Spleen (tissue), 11 donors: ENCODE measurements at regions not wholly inside any gene's neighbourhood (a gene's known extent, or its start where the extent isn't known, plus 50 kb on each side); places are given as distances from the start of the nearest gene placed in this dataset.

Experiments
- DNase-seq: peaks from one replicate; pipeline ENCODE4 v3.0.0-alpha.2; 2020
- H3K27ac ChIP-seq, 8 donors: fragments of 200-600 bp; sonication (generic) in 7 of 8; 1 replicate in 4 of 8; 2 replicates in 4 of 8; pipeline versions ENCODE4 v1.5.0 to v1.8.0; 2016 to 2021; ENCODE audit warnings: inconsistent platforms in 4 of 8, mild to moderate bottlenecking in 4 of 8, moderate library complexity in 1 of 8
- H3K27me3 ChIP-seq, 7 donors: fragments of 200-600 bp; sonication (generic) in 6 of 7; replicated peaks in 1 of 7; 1 replicate in 4 of 7; 2 replicates in 3 of 7; pipeline versions ENCODE4 v1.5.0 to v1.8.0; 2016 to 2021; ENCODE audit warnings: inconsistent platforms in 3 of 7, mild to moderate bottlenecking in 1 of 7
- H3K36me3 ChIP-seq, 6 donors: fragments of 200-600 bp; sonication (generic) in 5 of 6; 1 replicate in 4 of 6; 2 replicates in 2 of 6; pipeline versions ENCODE4 v1.5.0 to v1.8.0; 2016 to 2021; ENCODE audit warnings: inconsistent platforms in 2 of 6
- H3K4me1 ChIP-seq, 6 donors: fragments of 200-600 bp; sonication (generic) in 5 of 6; 1 replicate in 3 of 6; 2 replicates in 3 of 6; pipeline versions ENCODE4 v1.5.0 to v1.8.0; 2016 to 2021; ENCODE audit warnings: inconsistent platforms in 3 of 6
- H3K4me3 ChIP-seq, 8 donors: fragments of 200-600 bp; sonication (generic) in 7 of 8; 1 replicate in 4 of 8; 2 replicates in 4 of 8; pipeline versions ENCODE4 v1.5.0 to v1.8.0; 2016 to 2021; ENCODE audit warnings: inconsistent platforms in 4 of 8, mild to moderate bottlenecking in 4 of 8, moderate library complexity in 2 of 8
- H3K9me3 ChIP-seq, 8 donors: fragments of 200-600 bp; sonication (generic) in 7 of 8; 1 replicate in 4 of 8; 2 replicates in 4 of 8; pipeline versions ENCODE4 v1.5.0 to v1.8.0; 2016 to 2021; ENCODE audit warnings: inconsistent platforms in 4 of 8
- POLR2A ChIP-seq, 3 donors: fragments of 450-650 bp; IDR thresholded peaks; one replicate each; pipeline ENCODE4 v1.5.1; 2017; ENCODE audit warnings: antibody characterized with exemption in 3 of 3, mild to moderate bottlenecking in 1 of 3
- POLR2AphosphoS5 ChIP-seq, 3 donors: sonication (generic); formaldehyde crosslinking; IDR thresholded peaks; one replicate each; pipeline ENCODE4 v1.5.1; 2017; ENCODE audit warnings: antibody characterized with exemption in 3 of 3
- WGBS, 5 donors: extraction: QIAGEN DNeasy Blood & Tissue Kit in 3 of 5; methylation state at CpG; one replicate each; pipeline versions ENCODE4 v1.1.5 to v1.1.7; 2013 to 2018; 5-methylcytosine and 5-hydroxymethylcytosine counted together
- intact Hi-C: fragments of 100-400 bp; cut with DNase I; formaldehyde crosslinking; loops from one replicate; pipeline ENCODE4 v1.15.0; 2023; ENCODE audit warnings: low total_unique reads
- TF ChIP-seq, protein P1 (sequence below), 11 experiments: fragments of 200-600 bp in 7 of 11; fragments of 450-650 bp in 4 of 11; sonication (generic) in 4 of 11; IDR thresholded peaks in 8 of 11; conservative IDR thresholded peaks in 3 of 11; 1 replicate in 7 of 11; 2 replicates in 4 of 11; pipeline versions ENCODE4 v1.4.0 to v1.8.0; 2016 to 2021; ENCODE audit warnings: antibody characterized with exemption in 11 of 11, inconsistent platforms in 4 of 11, mild to moderate bottlenecking in 1 of 11
- donor health status: healthy with polysubstance abuse.
- donor health status: DM: no; HTN: no; CAD: no; lungs with moderate emphysema.
- donor health status: DM: no; HTN: no; CAD: no.
- donor health status: Bipolar disorder and iron deficiency.
- donor health status: healthy.
- donor health status: DM: no; HTN: no; CAD: no.
- donor health status: DM: yes; HTN: yes; CAD: no.

DNA sequence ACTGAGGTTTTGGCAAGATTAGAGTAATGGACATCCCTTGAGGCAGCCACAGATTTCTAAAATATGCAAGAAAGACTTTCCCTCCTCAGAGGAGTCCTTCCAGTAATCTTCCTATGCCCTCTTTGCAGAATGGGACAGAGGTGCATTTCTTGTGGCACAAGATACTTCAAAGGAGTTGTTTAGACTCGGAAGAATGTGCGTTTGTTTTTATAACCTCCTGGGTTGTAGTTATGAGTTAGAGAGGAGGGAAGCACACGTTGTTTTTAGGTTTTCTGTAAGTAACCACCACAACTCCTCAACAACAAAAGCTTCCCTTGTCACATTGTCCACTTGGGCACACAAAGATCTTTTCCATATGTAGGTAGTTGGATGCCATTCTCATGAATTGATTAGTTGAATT, 78.1 kb upstream of the GLI3 start:
- 46 to 63% (median 56%) methylated on average over 3 of the region's 3 CpGs for WGBS, 5 donors
- Histone ChIP-seq H3K27ac (no peak overlapping the region), H3K9me3 (peaks cover 0 to 19% (median 12%) of the 10 kb centered on the region in 8 donors), H3K36me3 (no peaks in the 10 kb centered on the region), H3K4me1 (no peaks in the 10 kb centered on the region), H3K4me3 (no peak overlapping the region), H3K27me3 (no peaks in the 10 kb centered on the region)
- intact Hi-C loops: no loop called here
- DNase-seq: no peak
- TF ChIP-seq, protein P1, sequence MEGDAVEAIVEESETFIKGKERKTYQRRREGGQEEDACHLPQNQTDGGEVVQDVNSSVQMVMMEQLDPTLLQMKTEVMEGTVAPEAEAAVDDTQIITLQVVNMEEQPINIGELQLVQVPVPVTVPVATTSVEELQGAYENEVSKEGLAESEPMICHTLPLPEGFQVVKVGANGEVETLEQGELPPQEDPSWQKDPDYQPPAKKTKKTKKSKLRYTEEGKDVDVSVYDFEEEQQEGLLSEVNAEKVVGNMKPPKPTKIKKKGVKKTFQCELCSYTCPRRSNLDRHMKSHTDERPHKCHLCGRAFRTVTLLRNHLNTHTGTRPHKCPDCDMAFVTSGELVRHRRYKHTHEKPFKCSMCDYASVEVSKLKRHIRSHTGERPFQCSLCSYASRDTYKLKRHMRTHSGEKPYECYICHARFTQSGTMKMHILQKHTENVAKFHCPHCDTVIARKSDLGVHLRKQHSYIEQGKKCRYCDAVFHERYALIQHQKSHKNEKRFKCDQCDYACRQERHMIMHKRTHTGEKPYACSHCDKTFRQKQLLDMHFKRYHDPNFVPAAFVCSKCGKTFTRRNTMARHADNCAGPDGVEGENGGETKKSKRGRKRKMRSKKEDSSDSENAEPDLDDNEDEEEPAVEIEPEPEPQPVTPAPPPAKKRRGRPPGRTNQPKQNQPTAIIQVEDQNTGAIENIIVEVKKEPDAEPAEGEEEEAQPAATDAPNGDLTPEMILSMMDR (IDR thresholded peaks at IDR 0.05 in 8 of 11, conservative IDR thresholded peaks at IDR 0.05 in 3 of 11): no peak
- TF ChIP-seq POLR2AphosphoS5 (IDR thresholded peaks at IDR 0.05): no peak

DNA sequence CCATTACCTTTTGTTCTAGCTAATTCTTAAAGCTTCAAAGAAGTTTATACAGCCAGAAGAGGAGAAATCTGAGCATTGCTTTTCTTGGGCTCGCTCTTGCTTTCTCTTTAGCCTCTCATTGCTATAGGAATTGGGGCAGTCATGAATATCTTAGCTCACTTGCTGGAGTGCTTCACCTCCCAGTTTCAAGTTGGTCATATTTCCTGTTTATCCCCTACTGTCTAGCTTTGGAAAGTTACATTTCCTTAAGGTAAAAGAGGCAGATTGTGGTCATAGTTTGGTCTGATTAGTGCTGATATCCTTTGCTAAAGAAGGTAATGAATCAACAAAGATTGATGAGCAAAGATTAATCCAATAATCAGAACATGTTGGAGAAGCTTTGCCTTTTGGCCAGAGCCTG, 77.7 kb upstream of the GLI3 start:
- no peak overlapping the region for H3K27ac ChIP-seq
- peaks cover 0 to 19% (median 12%) of the 10 kb centered on the region in 8 donors for H3K9me3 ChIP-seq
- H3K27me3 ChIP-seq: no peaks in the 10 kb centered on the region
- DNase-seq: no peak
- H3K36me3 ChIP-seq: no peaks in the 10 kb centered on the region
- H3K4me3 ChIP-seq: no peak overlapping the region
- intact Hi-C loops: no loop called here
- H3K4me1 ChIP-seq: no peaks in the 10 kb centered on the region
- 75 to 84% (median 80%) methylated on average over 1 of the region's 1 CpG for WGBS, 5 donors
- TF ChIP-seq, protein P1 (IDR thresholded peaks at IDR 0.05 in 8 of 11, conservative IDR thresholded peaks at IDR 0.05 in 3 of 11): no peak
- TF ChIP-seq POLR2AphosphoS5 (IDR thresholded peaks at IDR 0.05) (no peak), POLR2A (IDR thresholded peaks at IDR 0.05) (no peak)

DNA sequence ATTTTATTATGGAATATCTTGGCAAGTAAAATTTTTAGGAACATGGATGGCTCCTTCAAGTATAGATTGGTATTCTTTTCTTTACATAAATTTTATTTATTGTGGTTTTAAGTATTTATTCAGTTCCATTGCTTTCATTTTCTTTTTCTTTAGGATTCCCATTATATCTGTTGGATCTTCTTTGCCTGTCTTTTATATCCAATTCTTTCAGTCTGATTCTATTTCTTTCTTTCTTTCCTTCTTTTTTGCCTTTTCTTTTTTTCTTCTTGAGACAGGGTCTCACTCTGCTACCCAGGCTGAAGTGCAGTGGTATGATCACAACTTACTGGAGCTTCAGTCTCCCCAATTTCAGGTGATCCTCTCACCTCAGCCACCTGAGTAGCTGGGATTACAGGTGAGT, 74.2 kb upstream of the GLI3 start:
- H3K9me3 ChIP-seq: peaks cover 0 to 23% (median 12%) of the 10 kb centered on the region in 8 donors
- TF ChIP-seq, protein P1 (IDR thresholded peaks at IDR 0.05 in 8 of 11, conservative IDR thresholded peaks at IDR 0.05 in 3 of 11): no peak
- TF ChIP-seq POLR2AphosphoS5 (IDR thresholded peaks at IDR 0.05) (no peak), POLR2A (IDR thresholded peaks at IDR 0.05) (no peak)
- H3K36me3 ChIP-seq: no peaks in the 10 kb centered on the region
- H3K27ac ChIP-seq: no peak overlapping the region
- no peaks in the 10 kb centered on the region for H3K27me3 ChIP-seq
- no peak for DNase-seq
- intact Hi-C loops: no loop called here
- no peaks in the 10 kb centered on the region for H3K4me1 ChIP-seq
- H3K4me3 ChIP-seq: no peak overlapping the region

DNA sequence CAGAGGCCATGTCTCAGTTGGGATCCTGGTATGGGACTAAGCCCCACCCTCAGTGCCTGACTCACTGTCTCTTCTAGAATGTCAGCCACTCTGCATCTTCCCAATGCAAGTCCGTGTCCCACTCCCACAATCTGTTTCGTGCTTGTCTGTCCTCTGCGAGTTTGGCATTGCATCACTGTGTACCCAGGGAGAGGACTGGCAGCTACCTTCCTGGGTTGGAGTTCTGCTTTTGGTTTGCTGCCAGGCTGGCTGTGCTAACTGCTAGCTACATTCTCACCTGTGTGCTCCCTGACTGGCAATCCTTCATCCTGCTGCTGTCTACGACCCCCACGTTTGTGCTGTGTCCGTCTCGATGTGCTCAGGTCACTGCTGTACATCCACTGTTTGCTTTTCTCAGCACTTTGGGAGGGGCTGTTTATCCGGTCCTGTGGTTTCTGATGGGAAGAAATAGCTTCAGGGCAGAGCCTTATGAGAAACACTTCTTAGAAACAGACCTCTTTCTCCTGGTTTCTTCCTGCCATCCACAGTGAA, 56.0 kb upstream of the GLI3 start:
- Histone ChIP-seq H3K27me3 (no peaks in the 10 kb centered on the region), H3K27ac (no peak overlapping the region), H3K4me1 (no peaks in the 10 kb centered on the region), H3K4me3 (no peak overlapping the region), H3K9me3 (no peaks in the 10 kb centered on the region), H3K36me3 (no peaks in the 10 kb centered on the region)
- TF ChIP-seq POLR2AphosphoS5 (IDR thresholded peaks at IDR 0.05) (no peak), POLR2A (IDR thresholded peaks at IDR 0.05) (no peak)
- TF ChIP-seq, protein P1 (IDR thresholded peaks at IDR 0.05 in 8 of 11, conservative IDR thresholded peaks at IDR 0.05 in 3 of 11): no peak
- WGBS, 5 donors: 74 to 84% (median 77%) methylated on average over 8 of the region's 8 CpGs
- DNase-seq: no peak
- intact Hi-C loops: no loop called here
